ENCODE measurements at regions not wholly inside any gene's neighbourhood (a gene's known extent, or its start where the extent isn't known, plus 50 kb on each side); places are given as distances from the start of the nearest gene placed in this dataset.

DNA sequence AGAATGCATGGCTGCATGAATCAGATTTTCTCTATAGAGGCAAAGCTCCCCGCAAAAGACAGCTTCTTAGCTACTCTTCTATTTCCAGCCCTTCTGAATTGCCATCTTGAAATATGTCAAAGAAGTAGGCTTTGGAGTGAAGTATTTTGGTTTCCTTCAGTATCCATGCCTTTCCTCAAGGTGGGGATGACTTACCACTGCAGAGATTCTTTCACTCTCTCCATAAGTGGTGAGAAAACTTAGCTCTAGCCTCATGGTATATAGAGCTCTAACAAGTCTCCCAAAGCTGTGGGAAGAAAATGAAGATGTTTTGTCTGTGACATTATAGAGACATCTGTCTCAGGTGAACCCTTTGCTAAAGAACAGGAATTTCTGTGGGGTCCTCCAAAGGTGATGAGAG is 89.6 kb upstream of the ITGB1 start:
- dilution Hi-C loops (cut with MboI; ENCODE audit: extremely low pct_ligation_motif_present, low sequenced_read_pairs) (no loop called here), intact Hi-C loops (cut with micrococcal nuclease) (no loop called here)
- no peaks in the 10 kb centered on the region for H3K9me1 ChIP-seq (replicated peaks; ENCODE audit: control insufficient read depth, extremely low read depth, insufficient read depth, low read length)
- H2AFZ ChIP-seq (ENCODE audit: low read depth, low read length), result no peak overlapping the region
- FAIRE-seq, result no peak
- CTCF ChIA-PET, result interaction anchor here (1.0 kb wide), 1 partner anchor 145 kb away, joined by 3 read pairs; no protein-coding TSS in a partner anchor
- no peaks in the 10 kb centered on the region for H3K9me3 ChIP-seq (replicated peaks; ENCODE audit: control insufficient read depth, insufficient read depth, low read length)
- no peaks in the 10 kb centered on the region for H4K20me1 ChIP-seq (replicated peaks; ENCODE audit: control insufficient read depth, extremely low read depth, insufficient read depth, low read length)
- H3K9ac ChIP-seq (replicated peaks; ENCODE audit: extremely low read depth, insufficient read depth, low read length), result no peak overlapping the region
- H3K79me2 ChIP-seq (ENCODE audit: control insufficient read depth, insufficient read depth, low read length), result no peaks in the 10 kb centered on the region
- H3K27me3 ChIP-seq (ENCODE audit: control insufficient read depth in 2 of 2, insufficient read depth in 2 of 2, low read length in 2 of 2), result no peaks in the 10 kb centered on the region
- POLR2A ChIA-PET, result no interaction called here
- no TSS peak for BruUV-seq (replicated peaks)
- no peak for TF ChIP-seq EZH2 (IDR thresholded peaks at IDR 0.05; ENCODE audit: borderline replicate concordance, low read depth, low read length, severe bottlenecking)
- TF ChIP-seq POLR2A (IDR thresholded peaks at IDR 0.05; ENCODE audit: low read depth, low read length), result no peak
- TF ChIP-seq JUN (IDR thresholded peaks at IDR 0.05; ENCODE audit: borderline replicate concordance, insufficient read depth, insufficient read length, low read depth), result no peak
- TF ChIP-seq, protein P1, sequence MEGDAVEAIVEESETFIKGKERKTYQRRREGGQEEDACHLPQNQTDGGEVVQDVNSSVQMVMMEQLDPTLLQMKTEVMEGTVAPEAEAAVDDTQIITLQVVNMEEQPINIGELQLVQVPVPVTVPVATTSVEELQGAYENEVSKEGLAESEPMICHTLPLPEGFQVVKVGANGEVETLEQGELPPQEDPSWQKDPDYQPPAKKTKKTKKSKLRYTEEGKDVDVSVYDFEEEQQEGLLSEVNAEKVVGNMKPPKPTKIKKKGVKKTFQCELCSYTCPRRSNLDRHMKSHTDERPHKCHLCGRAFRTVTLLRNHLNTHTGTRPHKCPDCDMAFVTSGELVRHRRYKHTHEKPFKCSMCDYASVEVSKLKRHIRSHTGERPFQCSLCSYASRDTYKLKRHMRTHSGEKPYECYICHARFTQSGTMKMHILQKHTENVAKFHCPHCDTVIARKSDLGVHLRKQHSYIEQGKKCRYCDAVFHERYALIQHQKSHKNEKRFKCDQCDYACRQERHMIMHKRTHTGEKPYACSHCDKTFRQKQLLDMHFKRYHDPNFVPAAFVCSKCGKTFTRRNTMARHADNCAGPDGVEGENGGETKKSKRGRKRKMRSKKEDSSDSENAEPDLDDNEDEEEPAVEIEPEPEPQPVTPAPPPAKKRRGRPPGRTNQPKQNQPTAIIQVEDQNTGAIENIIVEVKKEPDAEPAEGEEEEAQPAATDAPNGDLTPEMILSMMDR (IDR thresholded peaks at IDR 0.05; ENCODE audit: extremely low read depth in 1 of 2, insufficient read depth in 1 of 2, low read depth in 1 of 2, low read length in 2 of 2), result no peak
- no peak for TF ChIP-seq POLR2AphosphoS5 (IDR thresholded peaks at IDR 0.05; ENCODE audit: insufficient read depth, low read depth, low read length)
- TF ChIP-seq, protein P2, sequence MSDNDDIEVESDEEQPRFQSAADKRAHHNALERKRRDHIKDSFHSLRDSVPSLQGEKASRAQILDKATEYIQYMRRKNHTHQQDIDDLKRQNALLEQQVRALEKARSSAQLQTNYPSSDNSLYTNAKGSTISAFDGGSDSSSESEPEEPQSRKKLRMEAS (IDR thresholded peaks at IDR 0.05; ENCODE audit: insufficient read depth, insufficient read length), result no peak
- no peak for TF ChIP-seq MYC (IDR thresholded peaks at IDR 0.05; ENCODE audit: low read depth, low read length)
- TF ChIP-seq GATA2 (IDR thresholded peaks at IDR 0.05; ENCODE audit: insufficient read depth, insufficient read length, low read depth, low read length), result no peak
- no peak for TF ChIP-seq FOS (IDR thresholded peaks at IDR 0.05; ENCODE audit: borderline replicate concordance, insufficient read depth, low read length)
- H3K4me1 ChIP-seq (ENCODE audit: control insufficient read depth, extremely low read depth, insufficient read depth, low read length), result peaks cover 4% of the 10 kb centered on the region
- H3K36me3 ChIP-seq (ENCODE audit: control insufficient read depth in 2 of 2, extremely low read depth in 1 of 2, insufficient read depth in 2 of 2, low read length in 2 of 2), result no peaks in the 10 kb centered on the region
- H3K4me3 ChIP-seq (replicated peaks in 1 of 3; ENCODE audit: insufficient read depth in 1 of 3, low read depth in 1 of 3, low read length in 3 of 3), result no peak overlapping the region
- H3K4me2 ChIP-seq (ENCODE audit: insufficient read depth, low read length), result no peak overlapping the region
- no peak overlapping the region for H3K27ac ChIP-seq (ENCODE audit: insufficient read depth, low read depth, low read length)
- DNase-seq (ENCODE audit: low read depth, low spot score), result no peak

Data from endothelial cell of umbilical vein (primary cell).